HUES6 (cell line): ENCODE measurements at regions not wholly inside any gene's neighbourhood (a gene's known extent, or its start where the extent isn't known, plus 50 kb on each side); places are given as distances from the start of the nearest gene placed in this dataset.

Experiments used
- H3K27ac ChIP-seq: 2 replicates; pipeline ENCODE4 v1.7.0; 2013; ENCODE audit warnings: low read depth, mild to moderate bottlenecking, low read length, inconsistent platforms
- H3K27me3 ChIP-seq: 2 replicates; pipeline ENCODE4 v1.6.1; 2013; ENCODE audit warnings: low read length; ENCODE audit not compliant: control insufficient read depth, insufficient read depth
- H3K36me3 ChIP-seq: 2 replicates; pipeline ENCODE4 v1.6.1; 2013; ENCODE audit warnings: low read length; ENCODE audit not compliant: control insufficient read depth, insufficient read depth
- H3K4me1 ChIP-seq: 2 replicates; pipeline ENCODE4 v1.6.1; 2013; ENCODE audit warnings: low read length; ENCODE audit not compliant: control insufficient read depth, insufficient read depth
- H3K4me3 ChIP-seq: 2 replicates; pipeline ENCODE4 v1.5.1; 2013; ENCODE audit warnings: low read depth, low read length
- H3K9ac ChIP-seq: one replicate; pipeline ENCODE4 v1.6.1; 2013; ENCODE audit warnings: mild to moderate bottlenecking, low read length
- H3K9me3 ChIP-seq: 2 replicates; pipeline ENCODE4 v1.6.1; 2013; ENCODE audit warnings: low read depth, low read length; ENCODE audit not compliant: control insufficient read depth, insufficient read depth

- Histone ChIP-seq H3K27ac (no peak overlapping the region), H3K4me1 (peaks cover 27% of the 10 kb centered on the region), H3K9me3 (no peaks in the 10 kb centered on the region), H3K9ac (no peak overlapping the region), H3K4me3 (no peak overlapping the region), H3K36me3 (no peaks in the 10 kb centered on the region), H3K27me3 (no peaks in the 10 kb centered on the region)
These were observed 65.0 kb upstream of the ABL1 start for GRCh38 chr9:130770093-130770492.

- Histone ChIP-seq H3K9me3 (no peaks in the 10 kb centered on the region), H3K27me3 (no peaks in the 10 kb centered on the region), H3K4me3 (no peak overlapping the region), H3K9ac (no peak overlapping the region), H3K36me3 (no peaks in the 10 kb centered on the region), H3K27ac (no peak overlapping the region), H3K4me1 (peaks cover 23% of the 10 kb centered on the region)
These were observed 64.2 kb upstream of the ABL1 start for GRCh38 chr9:130770679-130771442.

- Histone ChIP-seq H3K9me3 (0 out of 2 replicates have a peak, but pooled peaks cover 3% of the 10 kb centered on the region), H3K27ac (no peak overlapping the region), H3K27me3 (no peaks in the 10 kb centered on the region), H3K36me3 (no peaks in the 10 kb centered on the region), H3K4me3 (no peak overlapping the region), H3K9ac (no peak overlapping the region), H3K4me1 (peaks cover 11% of the 10 kb centered on the region)
These were observed 62.9 kb upstream of the ABL1 start for GRCh38 chr9:130772185-130772584.

- H3K36me3 ChIP-seq: no peaks in the 10 kb centered on the region
- no peak overlapping the region for H3K27ac ChIP-seq
- H3K4me3 ChIP-seq: no peak overlapping the region
- 0 out of 2 replicates have a peak, but pooled peaks cover 3% of the 10 kb centered on the region for H3K9me3 ChIP-seq
- H3K4me1 ChIP-seq: no peaks in the 10 kb centered on the region
- H3K27me3 ChIP-seq: no peaks in the 10 kb centered on the region
- no peak overlapping the region for H3K9ac ChIP-seq
These were observed 60.9 kb upstream of the ABL1 start for GRCh38 chr9:130774183-130774582.

- no peak overlapping the region for H3K4me3 ChIP-seq
- no peaks in the 10 kb centered on the region for H3K36me3 ChIP-seq
- H3K9ac ChIP-seq: no peak overlapping the region
- no peak overlapping the region for H3K27ac ChIP-seq
- 0 out of 2 replicates have a peak, but pooled peaks cover 3% of the 10 kb centered on the region for H3K9me3 ChIP-seq
- H3K27me3 ChIP-seq: no peaks in the 10 kb centered on the region
- no peaks in the 10 kb centered on the region for H3K4me1 ChIP-seq
These were observed 59.6 kb upstream of the ABL1 start for GRCh38 chr9:130775336-130775991.

DNA sequence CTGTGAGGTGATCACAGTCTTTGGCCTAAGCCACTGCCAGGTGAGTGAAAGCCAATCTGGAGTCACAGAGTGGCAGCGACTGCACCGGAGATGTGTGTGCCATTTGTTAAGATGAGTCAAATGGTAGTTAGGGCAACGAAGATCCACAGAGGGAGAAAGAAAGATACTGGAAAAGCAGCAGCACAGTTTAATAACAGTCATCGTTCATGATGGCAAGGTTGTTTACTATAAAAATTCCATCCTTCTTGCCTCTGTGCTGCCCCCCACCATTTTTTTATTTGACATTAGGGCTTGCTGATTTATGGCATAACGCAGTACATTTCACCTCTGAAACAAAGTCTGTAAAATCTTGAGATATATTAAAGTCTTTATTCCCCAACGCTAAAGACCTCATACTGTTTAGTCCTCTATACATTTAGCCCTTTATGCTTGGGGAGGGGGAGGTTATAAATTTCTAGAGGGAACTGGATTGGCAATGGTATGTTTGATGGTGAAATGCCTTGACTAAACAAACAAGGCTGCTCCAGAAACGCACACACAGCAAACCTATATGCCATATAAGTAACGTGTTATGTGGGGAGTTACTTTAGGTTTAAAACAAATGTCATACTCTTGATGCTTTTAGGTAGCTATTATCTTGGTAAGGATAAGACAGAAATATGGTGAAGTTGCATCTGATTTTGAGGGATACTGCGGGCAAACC lies 55.8 kb upstream of the ABL1 start:
- no peaks in the 10 kb centered on the region for H3K27me3 ChIP-seq
- no peaks in the 10 kb centered on the region for H3K36me3 ChIP-seq
- no peak overlapping the region for H3K4me3 ChIP-seq
- H3K27ac ChIP-seq: no peak overlapping the region
- no peaks in the 10 kb centered on the region for H3K4me1 ChIP-seq
- H3K9ac ChIP-seq: no peak overlapping the region
- 0 out of 2 replicates have a peak, but pooled peaks cover 3% of the 10 kb centered on the region for H3K9me3 ChIP-seq

GRCh38 chr9:130780415-130780814 lies 54.6 kb upstream of the ABL1 start:
- no peak overlapping the region for H3K9ac ChIP-seq
- H3K4me1 ChIP-seq: no peaks in the 10 kb centered on the region
- no peaks in the 10 kb centered on the region for H3K36me3 ChIP-seq
- 0 out of 2 replicates have a peak, but pooled peaks cover 3% of the 10 kb centered on the region for H3K9me3 ChIP-seq
- H3K27ac ChIP-seq: no peak overlapping the region
- no peak overlapping the region for H3K4me3 ChIP-seq
- H3K27me3 ChIP-seq: no peaks in the 10 kb centered on the region

GRCh38 chr9:130780865-130781504 lies 54.1 kb upstream of the ABL1 start:
- no peak overlapping the region for H3K27ac ChIP-seq
- 0 out of 2 replicates have a peak, but pooled peaks cover 2% of the 10 kb centered on the region for H3K9me3 ChIP-seq
- H3K9ac ChIP-seq: no peak overlapping the region
- no peaks in the 10 kb centered on the region for H3K4me1 ChIP-seq
- H3K27me3 ChIP-seq: no peaks in the 10 kb centered on the region
- no peak overlapping the region for H3K4me3 ChIP-seq
- no peaks in the 10 kb centered on the region for H3K36me3 ChIP-seq

- Histone ChIP-seq H3K27ac (no peak overlapping the region), H3K36me3 (no peaks in the 10 kb centered on the region)
These were observed 53.5 kb upstream of the ABL1 start for GRCh38 chr9:130781569-130781968.

DNA sequence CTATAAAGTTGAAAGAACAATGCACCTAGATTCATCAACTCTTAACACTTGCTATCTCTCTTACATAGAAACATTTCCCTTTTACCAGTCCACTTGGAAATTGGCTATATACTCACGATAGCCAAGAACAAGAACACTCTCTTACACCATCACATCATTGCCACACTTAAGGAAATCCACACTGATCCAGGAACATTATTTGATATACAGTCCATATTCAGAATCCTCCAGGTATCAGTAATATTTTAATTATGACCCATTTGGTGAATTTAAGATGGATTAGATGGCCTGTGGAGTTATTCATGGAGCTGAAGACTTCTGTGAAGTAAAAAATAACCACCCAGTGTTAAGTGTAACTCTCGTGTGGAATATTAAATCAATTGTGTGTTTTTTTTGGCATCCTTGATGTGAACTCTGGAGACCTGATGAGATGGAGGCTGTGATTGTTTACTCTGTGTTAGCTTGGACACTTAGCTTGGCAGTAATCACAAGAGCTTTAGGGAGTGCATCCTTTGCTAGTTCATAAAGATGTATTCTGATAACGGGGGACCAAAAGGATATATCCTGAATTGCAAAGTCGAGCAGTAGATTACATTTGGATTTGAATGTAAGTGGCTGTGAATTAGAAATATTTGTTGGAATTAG lies 52.0 kb upstream of the ABL1 start:
- H3K4me3 ChIP-seq: no peak overlapping the region
- H3K27ac ChIP-seq: no peak overlapping the region
- H3K4me1 ChIP-seq: no peaks in the 10 kb centered on the region; the same call in 1 of the 2 replicates
- no peaks in the 10 kb centered on the region for H3K36me3 ChIP-seq
- H3K27me3 ChIP-seq: no peaks in the 10 kb centered on the region
- no peak overlapping the region for H3K9ac ChIP-seq
- H3K9me3 ChIP-seq: no peaks in the 10 kb centered on the region; the same call in 1 of the 2 replicates

More at GRCh38 chr9:130781569-130781968, 53.5 kb upstream of the ABL1 start:
- Histone ChIP-seq H3K9me3 (no peaks in the 10 kb centered on the region), H3K4me1 (no peaks in the 10 kb centered on the region), H3K27me3 (no peaks in the 10 kb centered on the region), H3K9ac (no peak overlapping the region), H3K4me3 (no peak overlapping the region)
